GM12878 (cell line): ENCODE measurements at regions not wholly inside any gene's neighbourhood (a gene's known extent, or its start where the extent isn't known, plus 50 kb on each side); places are given as distances from the start of the nearest gene placed in this dataset.

ENCODE experiments used
- ATAC-seq: fragments of 200-7000 bp; cut with Tn5 transposase; 3 replicates; pipeline ENCODE4 v1.9.1; 2020; ENCODE audit warnings: mild to moderate bottlenecking, moderate library complexity
- BruUV-seq: library from RNA; stranded (reverse); fragments of 400-500 nt; replicated peaks from 2 replicates; lab custom pipeline; 2021; lab: Mats Ljungman, UMichigan
- CTCF ChIA-PET: fragments of 300-600 bp; sonication (Branson Sonifier 250); formaldehyde crosslinking; extraction: SDS; loops from one replicate; lab custom pipeline; 2021; ENCODE audit warnings: inconsistent platforms; lab: Yijun Ruan, JAX
- POLR2A ChIA-PET: fragments of 350-600 bp; formaldehyde crosslinking; extraction: SDS; loops from one replicate; lab custom pipeline; 2021; ENCODE audit warnings: inconsistent platforms; lab: Charles Lee
- RAD21 ChIA-PET: fragments of 300-600 bp; sonication (Branson Sonifier 250); formaldehyde crosslinking; loops from one replicate; lab custom pipeline; 2023; ENCODE audit warnings: antibody characterized with exemption; ENCODE audit not compliant: unreplicated experiment; lab: Charles Lee
- SMC1A ChIA-PET: fragments of 300-600 bp; sonication (Branson Sonifier 250); formaldehyde crosslinking; loops from one replicate; lab custom pipeline; 2023; ENCODE audit not compliant: unreplicated experiment, uncharacterized antibody; lab: Charles Lee
- DNase-seq: peaks from one replicate; pipeline ENCODE4 v3.0.0-alpha.2; 2011; ENCODE audit warnings: low read depth, low spot score
- FAIRE-seq: peaks from 3 replicates; lab custom pipeline; 2011; peaks lifted over from hg19 to GRCh38; lab: Jason Lieb, UNC
- H2AFZ ChIP-seq: 2 replicates; pipeline ENCODE4 v1.6.0; 2011; ENCODE audit warnings: low read depth, low read length, control low read depth; ENCODE audit not compliant: control insufficient read depth
- H3K27ac ChIP-seq: 2 replicates; pipeline ENCODE4 v1.5.1; 2011; ENCODE audit warnings: control low read depth; ENCODE audit not compliant: control insufficient read depth, insufficient read depth
- H3K27me3 ChIP-seq, 2 experiments: replicated peaks in 1 of 2; 2 replicates each; pipeline versions ENCODE4 v1.6.0 to v1.6.1; 2011; ENCODE audit warnings: low read length in 1 of 2; ENCODE audit not compliant: control insufficient read depth in 2 of 2, insufficient read depth in 2 of 2
- H3K36me3 ChIP-seq, 2 experiments: 2 replicates each; pipeline ENCODE4 v1.5.1; 2011; ENCODE audit warnings: low read length in 1 of 2; ENCODE audit not compliant: control insufficient read depth in 2 of 2, insufficient read depth in 2 of 2
- H3K4me1 ChIP-seq: 2 replicates; pipeline ENCODE4 v1.6.1; 2011; ENCODE audit warnings: mild to moderate bottlenecking, low read length, moderate library complexity, mixed read lengths; ENCODE audit not compliant: control insufficient read depth, insufficient read depth
- H3K4me2 ChIP-seq: 2 replicates; pipeline ENCODE4 v1.6.0; 2011; ENCODE audit warnings: control low read depth; ENCODE audit not compliant: control insufficient read depth, insufficient read depth
- H3K4me3 ChIP-seq: fragments of 200-600 bp; sonication (generic); 2 replicates; pipeline ENCODE4 v1.5.1; 2016
- H3K79me2 ChIP-seq: 2 replicates; pipeline ENCODE4 v1.6.0; 2011; ENCODE audit warnings: low read length; ENCODE audit not compliant: control insufficient read depth, insufficient read depth
- H3K9ac ChIP-seq: 2 replicates; pipeline ENCODE4 v1.8.0; 2011; ENCODE audit warnings: low read length, control low read depth, mixed read lengths; ENCODE audit not compliant: control insufficient read depth, insufficient read depth
- H3K9me3 ChIP-seq: replicated peaks from 3 replicates; pipeline ENCODE4 v1.5.1; 2011; ENCODE audit warnings: mild to moderate bottlenecking, low read length; ENCODE audit not compliant: control insufficient read depth, insufficient read depth
- H4K20me1 ChIP-seq: 2 replicates; pipeline ENCODE4 v1.6.0; 2011; ENCODE audit not compliant: control insufficient read depth, insufficient read depth
- BACH1 ChIP-seq: fragments of 450-650 bp; IDR thresholded peaks from 2 replicates; pipeline ENCODE4 v1.6.1; 2017; ENCODE audit warnings: mild to moderate bottlenecking, borderline replicate concordance
- BHLHE40 ChIP-seq, 2 experiments: fragments of 450-650 bp in 1 of 2; IDR thresholded peaks; 2 replicates each; pipeline ENCODE4 v1.6.1; 2011 to 2017; ENCODE audit warnings: low read depth in 2 of 2, borderline replicate concordance in 1 of 2, improper control_type of control experiment in 1 of 2, low read length in 1 of 2, mild to moderate bottlenecking in 1 of 2
- BRCA1 ChIP-seq: IDR thresholded peaks from 2 replicates; pipeline ENCODE4 v1.6.1; 2011; ENCODE audit warnings: low read depth, low read length, improper control_type of control experiment
- CUX1 ChIP-seq: IDR thresholded peaks from 2 replicates; pipeline ENCODE4 v1.6.1; 2012; ENCODE audit warnings: improper control_type of control experiment, low read depth, low read length; ENCODE audit not compliant: insufficient replicate concordance
- E2F4 ChIP-seq: IDR thresholded peaks from 2 replicates; pipeline ENCODE4 v1.6.1; 2012; ENCODE audit warnings: low read depth, low read length, improper control_type of control experiment
- FOS ChIP-seq: IDR thresholded peaks from 3 replicates; pipeline ENCODE4 v1.6.1; 2011; ENCODE audit warnings: borderline replicate concordance; ENCODE audit not compliant: insufficient read length; ENCODE audit errors: extremely low read depth
- IRF3 ChIP-seq: fragments of 450-650 bp; IDR thresholded peaks from 2 replicates; pipeline ENCODE4 v1.6.1; 2014; ENCODE audit warnings: mild to moderate bottlenecking
- KAT2A ChIP-seq: conservative IDR thresholded peaks from 2 replicates; pipeline ENCODE4 v1.6.1; 2011; ENCODE audit warnings: low read depth, low read length; ENCODE audit not compliant: control insufficient read depth
- MTA3 ChIP-seq: IDR thresholded peaks from 2 replicates; pipeline ENCODE4 v1.6.1; 2012; ENCODE audit warnings: low read length, inconsistent platforms, borderline replicate concordance
- NR2F1 ChIP-seq: fragments of 450-650 bp; conservative IDR thresholded peaks from 2 replicates; pipeline ENCODE4 v1.6.1; 2017; ENCODE audit warnings: mild to moderate bottlenecking
- SREBF1 ChIP-seq: IDR thresholded peaks from 2 replicates; pipeline ENCODE4 v1.6.1; 2012; ENCODE audit warnings: mild to moderate bottlenecking, low read length
- SUPT20H ChIP-seq: IDR thresholded peaks from 2 replicates; pipeline ENCODE4 v1.6.1; 2011; ENCODE audit warnings: low read depth, mild to moderate bottlenecking, low read length, moderate library complexity, borderline replicate concordance; ENCODE audit not compliant: control insufficient read depth
- SUZ12 ChIP-seq: fragments of 200-600 bp; sonication (generic); IDR thresholded peaks from one replicate; pipeline ENCODE4 v1.6.1; 2018; ENCODE audit warnings: antibody characterized with exemption, mild to moderate bottlenecking; ENCODE audit not compliant: unreplicated experiment
- TCF3 ChIP-seq: IDR thresholded peaks from 2 replicates; pipeline ENCODE4 v1.6.1; 2012; ENCODE audit warnings: low read depth, mild to moderate bottlenecking, low read length, borderline replicate concordance; ENCODE audit not compliant: insufficient read depth
- WRNIP1 ChIP-seq: IDR thresholded peaks from 2 replicates; pipeline ENCODE4 v1.6.1; 2011; ENCODE audit warnings: low read depth, low read length, improper control_type of control experiment, borderline replicate concordance
- ZNF217 ChIP-seq: fragments of 450-650 bp; IDR thresholded peaks from 2 replicates; pipeline ENCODE4 v1.6.1; 2017; ENCODE audit warnings: antibody characterized with exemption, mild to moderate bottlenecking
- ZNF274 ChIP-seq: IDR thresholded peaks from one replicate; pipeline ENCODE4 v1.8.0; 2011; ENCODE audit not compliant: insufficient read length, insufficient read depth
- ZSCAN29 ChIP-seq: fragments of 450-650 bp; IDR thresholded peaks from 2 replicates; pipeline ENCODE4 v1.6.1; 2017; ENCODE audit warnings: mild to moderate bottlenecking, moderate library complexity
- WGBS: methylation state at CpG from one replicate; pipeline ENCODE4 v1.1.6; 2016; ENCODE audit warnings: low lambda C conversion rate; ENCODE audit not compliant: insufficient replicate concordance, insufficient coverage; ENCODE audit errors: missing lambda C conversion rate; 5-methylcytosine and 5-hydroxymethylcytosine counted together
- in situ Hi-C: fragments of 300-500 bp; cut with MboI; formaldehyde crosslinking; loops from 9 replicates; pipeline ENCODE4 v1.14.3; 2018; ENCODE audit warnings: mixed read lengths
- intact Hi-C: fragments of 100-400 bp; cut with micrococcal nuclease; formaldehyde crosslinking; loops from one replicate; pipeline ENCODE4 v1.14.2; 2022; ENCODE audit not compliant: unreplicated experiment

- no peak for DNase-seq
- no peaks in the 10 kb centered on the region for H4K20me1 ChIP-seq
- no peak overlapping the region for H2AFZ ChIP-seq
- ATAC-seq, result no peak
- intact Hi-C loops, result no loop called here
- SMC1A ChIA-PET, result interaction anchor here (1.5 kb wide), 1 partner anchor 11 kb away, joined by 3 read pairs; no protein-coding TSS in a partner anchor
- no peak overlapping the region for H3K9ac ChIP-seq
- TF ChIP-seq MTA3 (no peak), SUZ12 (no peak), ZSCAN29 (no peak), IRF3 (no peak), TCF3 (no peak), BRCA1 (no peak), KAT2A (no peak), FOS (no peak), WRNIP1 (no peak), BHLHE40 (IDR thresholded peaks at IDR 0.05; ENCODE audit: borderline replicate concordance in 1 of 2, low read depth in 2 of 2, low read length in 1 of 2) (no peak), ZNF274 (no peak), ZNF217 (no peak), BACH1 (no peak), E2F4 (no peak), SREBF1 (no peak), NR2F1 (no peak), CUX1 (no peak), SUPT20H (no peak)
- 0% methylated on average over 1 of the region's 1 CpG for WGBS
- RAD21 ChIA-PET, result no interaction called here
- no TSS peak for BruUV-seq
- FAIRE-seq, result no peak
- CTCF ChIA-PET, result interaction anchor here (0.6 to 1.4 kb wide), 2 partner anchors 10 to 22 kb away, joined by 3 read pairs; no protein-coding TSS in a partner anchor
- H3K4me1 ChIP-seq, result no peaks in the 10 kb centered on the region
- H3K36me3 ChIP-seq, result no peaks in the 10 kb centered on the region
- no peaks in the 10 kb centered on the region for H3K9me3 ChIP-seq
- no peak overlapping the region for H3K27ac ChIP-seq
- H3K4me3 ChIP-seq, result no peak overlapping the region
- H3K27me3 ChIP-seq, result no peaks in the 10 kb centered on the region
- no peaks in the 10 kb centered on the region for H3K79me2 ChIP-seq
- in situ Hi-C loops, result no loop called here
- H3K4me2 ChIP-seq, result no peak overlapping the region
- POLR2A ChIA-PET, result no interaction called here
Measured at GRCh38 chr7:114218283-114218682, 196.3 kb upstream of the FOXP2 start.
